RWPE1 (cell line): ENCODE measurements at regions not wholly inside any gene's neighbourhood (a gene's known extent, or its start where the extent isn't known, plus 50 kb on each side); places are given as distances from the start of the nearest gene placed in this dataset.

ENCODE experiments used
- CTCF ChIA-PET: fragments of 350-600 bp; sonication (Branson Sonifier 250); formaldehyde crosslinking; extraction: SDS; loops from one replicate; lab custom pipeline; 2021; lab: Yijun Ruan, JAX
- POLR2A ChIA-PET: fragments of 400-600 bp; formaldehyde crosslinking; extraction: SDS; loops from one replicate; lab custom pipeline; 2020; ENCODE audit warnings: antibody characterized with exemption; ENCODE audit not compliant: low non-redundant PET; lab: Yijun Ruan, JAX
- DNase-seq: peaks from one replicate; pipeline ENCODE4 v3.0.0; 2012; ENCODE audit warnings: low spot score
- H3K27ac ChIP-seq: fragments of 450-650 bp; 2 replicates; pipeline ENCODE4 v1.5.1; 2017
- CTCF ChIP-seq: fragments of 450-650 bp; conservative IDR thresholded peaks from 2 replicates; pipeline ENCODE4 v1.5.1; 2017; ENCODE audit warnings: low read depth, mild to moderate bottlenecking

- DNase-seq = no peak
- TF ChIP-seq CTCF = no peak
- ChIA-PET POLR2A (no interaction called here), CTCF (interaction anchor here (1.4 to 2.6 kb wide), 3 partner anchors 8 to 172 kb away, joined by 5 to 18 read pairs (median 5); no protein-coding TSS in a partner anchor)
- no peak overlapping the region for H3K27ac ChIP-seq
Measured at GRCh38 chr5:68459093-68459809, 243.7 kb downstream of the PIK3R1 start.

- ChIA-PET POLR2A (no interaction called here), CTCF (interaction anchor here (0.6 to 2.6 kb wide), 4 partner anchors 8 to 173 kb away, joined by 3 to 18 read pairs (median 5); no protein-coding TSS in a partner anchor)
- no peak overlapping the region for H3K27ac ChIP-seq
Measured at GRCh38 chr5:68459810-68460139, 244.2 kb downstream of the PIK3R1 start.

GRCh38 chr5:68460147-68460798 is 244.7 kb downstream of the PIK3R1 start:
- no peak; the same call in 1 of the 2 replicates for TF ChIP-seq CTCF
- DNase-seq = peak; percentile 55
- ChIA-PET CTCF (interaction anchor here (0.5 to 2.6 kb wide), 5 partner anchors 9 to 173 kb away, joined by 3 to 18 read pairs (median 5); no protein-coding TSS in a partner anchor), POLR2A (no interaction called here)
- no peak overlapping the region for H3K27ac ChIP-seq

More at GRCh38 chr5:68459810-68460139, 244.2 kb downstream of the PIK3R1 start:
- TF ChIP-seq CTCF = no peak
- DNase-seq = no peak

- ChIA-PET CTCF (interaction anchor here (1.4 to 1.6 kb wide), 2 partner anchors 96 to 177 kb away, joined by 3 to 4 read pairs; no protein-coding TSS in a partner anchor), POLR2A (no interaction called here)
- no peak overlapping the region for H3K27ac ChIP-seq
- TF ChIP-seq CTCF = no peak
- no peak for DNase-seq
Measured at GRCh38 chr5:68463606-68464005, 248.1 kb downstream of the PIK3R1 start.

- POLR2A ChIA-PET = no interaction called here
- CTCF ChIA-PET = interaction anchor here (0.7 kb wide), 1 partner anchor 157 kb away, joined by 3 read pairs; no protein-coding TSS in a partner anchor
- H3K27ac ChIP-seq = no peak overlapping the region
- DNase-seq = peak; percentile 38
- no peak for TF ChIP-seq CTCF
Measured at GRCh38 chr5:68464424-68464823, 248.9 kb downstream of the PIK3R1 start.

- no peak for DNase-seq
- no peak for TF ChIP-seq CTCF
- no peak overlapping the region for H3K27ac ChIP-seq
- ChIA-PET CTCF (interaction anchor here (0.6 kb wide), 1 partner anchor 484 kb away, joined by 3 read pairs; no protein-coding TSS in a partner anchor), POLR2A (no interaction called here)
Measured at GRCh38 chr5:68465133-68465532, 249.6 kb downstream of the PIK3R1 start.
